ENCODE measurements at regions not wholly inside any gene's neighbourhood (a gene's known extent, or its start where the extent isn't known, plus 50 kb on each side); places are given as distances from the start of the nearest gene placed in this dataset.
"Not testable (repeated sequence)": the region's sequence is repeated elsewhere in the genome, so short reads cannot be mapped to it uniquely, and the experiment has no call there.

- Histone ChIP-seq H3K27me3 (no peaks in the 10 kb centered on the region), H3K4me3 (no peak overlapping the region), H3K9me3 (no peaks in the 10 kb centered on the region), H3K4me1 (peaks cover 5% of the 10 kb centered on the region), H3K27ac (no peak overlapping the region), H3K36me3 (replicated peaks in 1 of 2; ENCODE audit: insufficient read depth in 1 of 2, low read depth in 2 of 2) (no peaks in the 10 kb centered on the region)
- intact Hi-C loops (cut with DNase I) = no loop called here
- TF ChIP-seq CTCF (IDR thresholded peaks at IDR 0.05) (no peak), POLR2A (IDR thresholded peaks at IDR 0.05) (no peak)
- ATAC-seq = no peak
- 81 to 88% methylated on average over 1 of the region's 1 CpG for WGBS, 2 donors
- DNase-seq = no peak
Observed at GRCh38 chr2:36190097-36190496, 165.5 kb upstream of the CRIM1 start.

- H3K9me3 ChIP-seq = no peaks in the 10 kb centered on the region
- H3K4me3 ChIP-seq = no peak overlapping the region
- intact Hi-C loops (cut with DNase I) = no loop called here
- no peaks in the 10 kb centered on the region for H3K36me3 ChIP-seq (replicated peaks in 1 of 2; ENCODE audit: insufficient read depth in 1 of 2, low read depth in 2 of 2)
- H3K27ac ChIP-seq = no peak overlapping the region
- DNase-seq = peak in 1 of 4 donors; percentile 14
- no peak for TF ChIP-seq CTCF (IDR thresholded peaks at IDR 0.05)
- TF ChIP-seq POLR2A (IDR thresholded peaks at IDR 0.05) = no peak
- H3K27me3 ChIP-seq = no peaks in the 10 kb centered on the region
- peaks cover 5% of the 10 kb centered on the region for H3K4me1 ChIP-seq
- WGBS, 2 donors = 26 to 31% methylated on average over 5 of the region's 5 CpGs
- peak; percentile 27 for ATAC-seq
Observed at GRCh38 chr2:36185624-36186023, 170.0 kb upstream of the CRIM1 start.

- TF ChIP-seq CTCF (IDR thresholded peaks at IDR 0.05) (no peak), POLR2A (IDR thresholded peaks at IDR 0.05) (no peak)
- no peaks in the 10 kb centered on the region for H3K27me3 ChIP-seq
- DNase-seq (no peak), ATAC-seq (no peak)
- intact Hi-C loops (cut with DNase I) = no loop called here
- H3K36me3 ChIP-seq (replicated peaks in 1 of 2; ENCODE audit: insufficient read depth in 1 of 2, low read depth in 2 of 2) = no peaks in the 10 kb centered on the region
- no peak overlapping the region for H3K27ac ChIP-seq
- H3K4me1 ChIP-seq = peaks cover 5% of the 10 kb centered on the region
- H3K4me3 ChIP-seq = no peak overlapping the region
- no peaks in the 10 kb centered on the region for H3K9me3 ChIP-seq
Observed at GRCh38 chr2:36184848-36185247, 170.7 kb upstream of the CRIM1 start.

GRCh38 chr2:36180789-36181482 lies 174.6 kb upstream of the CRIM1 start:
- WGBS, 2 donors = 78 to 89% methylated on average over 7 of the region's 7 CpGs
- H3K4me1 ChIP-seq; H3K36me3 ChIP-seq (replicated peaks in 1 of 2; ENCODE audit: insufficient read depth in 1 of 2, low read depth in 2 of 2); H3K27ac ChIP-seq; intact Hi-C loops (cut with DNase I); H3K4me3 ChIP-seq; H3K27me3 ChIP-seq; H3K9me3 ChIP-seq; DNase-seq; ATAC-seq: not testable (repeated sequence)

- H3K4me1 ChIP-seq; H3K27ac ChIP-seq; H3K9me3 ChIP-seq; intact Hi-C loops (cut with DNase I); H3K36me3 ChIP-seq (replicated peaks in 1 of 2; ENCODE audit: insufficient read depth in 1 of 2, low read depth in 2 of 2); DNase-seq; H3K27me3 ChIP-seq; ATAC-seq; H3K4me3 ChIP-seq: not testable (repeated sequence)
- 97 to 100% methylated on average over 5 to 7 of the region's 30 CpGs for WGBS, 2 donors
Observed at GRCh38 chr2:36180293-36180692, 175.3 kb upstream of the CRIM1 start.

GRCh38 chr2:36179668-36180269 lies 175.8 kb upstream of the CRIM1 start:
- H3K4me1 ChIP-seq; H3K4me3 ChIP-seq; H3K27ac ChIP-seq; intact Hi-C loops (cut with DNase I); H3K9me3 ChIP-seq; H3K36me3 ChIP-seq (replicated peaks in 1 of 2; ENCODE audit: insufficient read depth in 1 of 2, low read depth in 2 of 2); ATAC-seq; H3K27me3 ChIP-seq; DNase-seq: not testable (repeated sequence)
- 88 to 90% methylated on average over 10 to 16 of the region's 42 CpGs for WGBS, 2 donors
